ENCODE measurements at regions not wholly inside any gene's neighbourhood (a gene's known extent, or its start where the extent isn't known, plus 50 kb on each side); places are given as distances from the start of the nearest gene placed in this dataset.

DNA sequence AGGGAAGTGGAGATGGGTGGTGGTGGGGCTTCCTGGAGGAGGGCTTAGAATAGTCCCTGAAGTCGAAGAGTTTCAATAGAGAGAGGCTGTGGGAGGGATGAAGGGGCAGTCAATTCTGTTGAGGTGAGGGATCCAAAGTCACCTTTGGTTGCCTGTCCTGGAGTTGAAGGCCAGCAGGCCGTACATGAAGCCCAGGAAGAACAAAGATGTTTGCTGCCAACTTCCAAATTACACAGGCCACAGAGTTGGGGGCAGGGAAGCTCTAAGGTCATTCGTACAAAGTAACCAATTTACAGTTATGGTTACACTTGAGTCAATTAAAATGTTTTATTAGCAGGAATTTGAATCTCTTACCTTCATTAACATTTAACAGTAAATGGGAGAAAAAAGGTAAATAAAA, 77.9 kb downstream of the FOXB1 start:
- H3K4me3 ChIP-seq (ENCODE audit: low read depth, low read length): no peak overlapping the region
- TF ChIP-seq, protein P1, sequence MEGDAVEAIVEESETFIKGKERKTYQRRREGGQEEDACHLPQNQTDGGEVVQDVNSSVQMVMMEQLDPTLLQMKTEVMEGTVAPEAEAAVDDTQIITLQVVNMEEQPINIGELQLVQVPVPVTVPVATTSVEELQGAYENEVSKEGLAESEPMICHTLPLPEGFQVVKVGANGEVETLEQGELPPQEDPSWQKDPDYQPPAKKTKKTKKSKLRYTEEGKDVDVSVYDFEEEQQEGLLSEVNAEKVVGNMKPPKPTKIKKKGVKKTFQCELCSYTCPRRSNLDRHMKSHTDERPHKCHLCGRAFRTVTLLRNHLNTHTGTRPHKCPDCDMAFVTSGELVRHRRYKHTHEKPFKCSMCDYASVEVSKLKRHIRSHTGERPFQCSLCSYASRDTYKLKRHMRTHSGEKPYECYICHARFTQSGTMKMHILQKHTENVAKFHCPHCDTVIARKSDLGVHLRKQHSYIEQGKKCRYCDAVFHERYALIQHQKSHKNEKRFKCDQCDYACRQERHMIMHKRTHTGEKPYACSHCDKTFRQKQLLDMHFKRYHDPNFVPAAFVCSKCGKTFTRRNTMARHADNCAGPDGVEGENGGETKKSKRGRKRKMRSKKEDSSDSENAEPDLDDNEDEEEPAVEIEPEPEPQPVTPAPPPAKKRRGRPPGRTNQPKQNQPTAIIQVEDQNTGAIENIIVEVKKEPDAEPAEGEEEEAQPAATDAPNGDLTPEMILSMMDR (IDR thresholded peaks at IDR 0.05; ENCODE audit: borderline replicate concordance, insufficient read depth, low read depth, low read length): no peak

DNA sequence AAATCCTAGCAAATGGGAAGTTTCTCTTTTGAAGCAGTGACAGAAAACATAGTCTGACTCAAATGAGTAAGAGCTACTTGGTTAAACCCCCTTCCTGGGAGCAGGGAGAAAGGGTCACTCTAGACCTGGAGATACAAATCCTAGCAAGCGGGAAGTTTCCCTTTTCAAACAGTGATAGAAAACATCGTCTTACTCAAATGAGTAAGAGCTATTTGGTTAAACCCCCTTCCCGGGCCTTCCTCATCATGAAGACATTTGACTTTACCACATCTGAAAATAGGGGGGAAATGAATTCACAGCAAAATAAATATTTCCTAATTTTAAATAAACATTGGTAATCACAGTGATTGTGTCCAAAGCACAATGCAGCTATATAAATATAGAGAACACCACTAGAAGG, 79.2 kb downstream of the FOXB1 start:
- TF ChIP-seq, protein P1 (IDR thresholded peaks at IDR 0.05; ENCODE audit: borderline replicate concordance, insufficient read depth, low read depth, low read length): no peak

DNA sequence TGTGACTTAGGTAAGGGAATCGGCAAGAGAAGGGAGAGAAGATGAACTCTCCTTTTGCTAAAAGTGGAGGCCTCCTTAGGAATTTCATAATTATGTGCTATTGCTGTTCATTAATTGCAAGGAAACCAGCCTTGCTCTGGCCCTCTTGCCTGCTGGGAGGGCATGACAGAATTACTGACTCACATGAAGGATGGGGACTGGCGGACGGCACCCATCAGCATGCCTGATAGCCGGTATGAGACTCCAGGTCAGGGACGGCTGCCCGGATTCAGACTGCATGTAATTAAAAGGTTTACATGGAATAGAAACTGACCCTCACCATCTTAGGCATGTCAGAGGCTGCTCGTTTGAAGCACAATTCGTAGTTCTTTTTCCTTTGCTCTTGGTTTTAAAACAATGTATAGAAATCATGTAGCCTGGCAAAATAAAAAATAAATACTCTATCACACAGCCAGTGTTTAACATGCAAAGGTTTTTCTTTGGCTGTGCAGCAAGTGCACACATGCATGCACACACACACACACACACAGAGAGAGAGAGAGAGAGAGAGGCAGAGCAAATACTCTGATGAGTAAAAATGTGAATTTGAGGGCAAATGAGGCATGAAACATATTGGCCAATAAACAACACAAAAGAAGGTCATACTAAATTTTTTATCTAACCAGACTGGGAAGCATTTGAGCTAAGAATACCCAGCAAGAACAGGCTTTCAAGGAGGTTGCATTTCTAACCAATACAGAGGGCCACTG, 82.7 kb downstream of the FOXB1 start:
- no peak overlapping the region for H3K4me3 ChIP-seq (ENCODE audit: low read depth, low read length)
- TF ChIP-seq, protein P1 (IDR thresholded peaks at IDR 0.05; ENCODE audit: borderline replicate concordance, insufficient read depth, low read depth, low read length): no peak

More for the DNA sequence above, 79.2 kb downstream of the FOXB1 start:
- no peak overlapping the region for H3K4me3 ChIP-seq (ENCODE audit: low read depth, low read length)

DNA sequence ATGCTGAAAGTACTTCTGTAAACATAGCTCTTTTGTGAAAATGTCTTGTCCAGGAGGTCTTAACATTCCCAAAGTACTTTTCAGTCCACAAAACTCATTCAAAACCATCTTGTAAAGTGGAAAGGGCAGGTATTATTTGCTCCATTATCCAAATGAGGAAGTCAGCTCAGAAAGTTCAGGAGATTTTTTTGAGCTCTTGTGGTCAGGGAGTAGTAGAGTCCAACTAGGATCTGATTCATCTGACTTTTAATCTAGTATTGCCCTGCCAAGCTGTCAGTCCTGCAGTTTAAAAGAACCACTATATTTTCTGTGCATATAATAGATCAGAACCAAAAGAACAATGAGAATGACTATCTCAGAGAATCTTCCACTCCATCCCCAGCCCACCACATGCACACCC, 83.5 kb downstream of the FOXB1 start:
- TF ChIP-seq, protein P1 (IDR thresholded peaks at IDR 0.05; ENCODE audit: borderline replicate concordance, insufficient read depth, low read depth, low read length): no peak
- H3K4me3 ChIP-seq (ENCODE audit: low read depth, low read length): no peak overlapping the region

DNA sequence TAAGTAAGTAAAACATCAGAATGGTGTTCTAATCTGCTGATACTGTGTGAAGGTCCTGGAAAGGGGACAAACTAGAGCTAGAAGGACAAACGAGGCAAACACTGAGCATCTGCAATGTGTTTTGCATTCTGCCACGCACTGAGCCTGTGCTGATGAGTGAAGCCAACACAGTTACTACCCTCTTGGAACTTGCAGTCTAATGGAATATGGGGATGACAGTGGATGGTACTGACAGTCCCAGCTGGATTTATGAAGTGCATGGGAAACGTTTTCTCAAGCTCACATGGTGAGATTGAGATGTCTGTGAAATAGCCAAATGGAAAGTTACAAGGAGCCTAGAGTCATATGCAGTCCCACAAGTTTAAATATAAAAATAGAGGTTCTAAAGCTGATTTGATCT, 86.6 kb downstream of the FOXB1 start:
- TF ChIP-seq, protein P1 (IDR thresholded peaks at IDR 0.05; ENCODE audit: borderline replicate concordance, insufficient read depth, low read depth, low read length): no peak
- no peak overlapping the region for H3K4me3 ChIP-seq (ENCODE audit: low read depth, low read length)

DNA sequence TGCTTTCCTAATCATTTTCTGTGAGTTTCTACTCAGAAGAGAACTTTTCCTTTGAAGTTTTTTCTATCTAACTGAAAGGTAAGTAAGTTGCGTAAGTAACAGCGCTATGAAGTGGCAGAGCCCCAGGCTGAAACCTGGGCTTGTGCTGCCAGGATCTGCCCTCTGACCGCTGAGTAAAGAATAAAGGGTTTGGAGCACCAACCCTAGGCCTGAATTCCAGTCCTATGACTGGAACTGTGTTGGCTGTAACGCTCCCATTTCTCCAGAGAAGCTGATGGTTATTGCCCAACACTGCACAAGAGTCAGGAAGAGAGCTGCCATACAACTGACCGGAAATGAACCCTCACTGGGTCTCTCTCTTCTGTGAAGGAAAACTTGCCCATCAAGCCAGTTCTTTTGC, 87.0 kb downstream of the FOXB1 start:
- no peak overlapping the region for H3K4me3 ChIP-seq (ENCODE audit: low read depth, low read length)
- TF ChIP-seq, protein P1 (IDR thresholded peaks at IDR 0.05; ENCODE audit: borderline replicate concordance, insufficient read depth, low read depth, low read length): no peak

DNA sequence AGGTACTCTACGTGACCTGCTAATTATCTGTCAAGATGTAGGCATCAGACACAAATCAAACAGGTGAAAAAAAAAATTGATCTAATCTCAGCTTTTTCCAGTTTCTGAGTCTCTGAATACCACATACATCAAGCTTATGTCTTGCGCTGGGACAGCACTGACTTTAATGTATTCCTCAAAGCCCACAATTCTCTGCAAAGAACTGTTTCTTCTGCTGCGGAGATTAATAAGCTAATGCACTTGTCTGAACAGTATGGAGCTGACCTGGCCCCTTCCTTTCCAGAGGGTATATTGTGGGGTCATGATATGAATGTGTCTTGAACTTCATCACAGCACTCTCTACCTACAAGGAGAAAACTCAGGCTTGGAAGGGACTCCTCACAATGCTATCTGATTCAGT, 87.8 kb downstream of the FOXB1 start:
- TF ChIP-seq, protein P1 (IDR thresholded peaks at IDR 0.05; ENCODE audit: borderline replicate concordance, insufficient read depth, low read depth, low read length): no peak
- no peak overlapping the region for H3K4me3 ChIP-seq (ENCODE audit: low read depth, low read length)

All from GM12875 (cell line).